ENCODE measurements at regions not wholly inside any gene's neighbourhood (a gene's known extent, or its start where the extent isn't known, plus 50 kb on each side); places are given as distances from the start of the nearest gene placed in this dataset.

- Histone ChIP-seq H3K36me3 (replicated peaks in 1 of 2; ENCODE audit: control insufficient read depth in 1 of 2, insufficient read depth in 2 of 2, low read length in 2 of 2) (no peaks in the 10 kb centered on the region), H3K27ac (ENCODE audit: low read depth in 1 of 2, low read length in 2 of 2) (no peak overlapping the region), H3K4me1 (ENCODE audit: control insufficient read depth in 1 of 2, insufficient read depth in 2 of 2, low read length in 2 of 2) (no peaks in the 10 kb centered on the region), H4K20me1 (ENCODE audit: insufficient read depth, low read length) (no peaks in the 10 kb centered on the region), H3K79me2 (ENCODE audit: insufficient read depth, low read length) (no peaks in the 10 kb centered on the region), H3K4me2 (replicated peaks; ENCODE audit: extremely low read depth, low read length, poor library complexity, severe bottlenecking) (no peak overlapping the region), H3K4me3 (replicated peaks in 1 of 3; ENCODE audit: low read depth in 2 of 3, low read length in 3 of 3) (no peak overlapping the region), H3K9ac (ENCODE audit: insufficient read depth, low read length, poor library complexity, severe bottlenecking) (no peak overlapping the region), H3K9me3 (replicated peaks in 1 of 2; ENCODE audit: control insufficient read depth in 1 of 2, insufficient read depth in 1 of 2, low read length in 2 of 2) (peaks cover 0 to 4% of the 10 kb centered on the region in 2 donors), H3K27me3 (ENCODE audit: control insufficient read depth in 2 of 2, insufficient read depth in 2 of 2, low read length in 2 of 2) (no peaks in the 10 kb centered on the region), H2AFZ (ENCODE audit: insufficient read depth, low read depth, low read length, poor library complexity, severe bottlenecking) (no peak overlapping the region)
- no peaks in the 10 kb centered on the region for H3K36me3 Mint-ChIP-seq
- no peak for TF ChIP-seq CTCF (IDR thresholded peaks at IDR 0.05)
- no peak overlapping the region for H3K4me3 Mint-ChIP-seq
- no peak for DNase-seq
- no peak overlapping the region for H3K27ac Mint-ChIP-seq
- no peaks in the 10 kb centered on the region for H3K4me1 Mint-ChIP-seq
- WGBS (ENCODE audit: insufficient coverage) = no CpG with 5 or more reads among the region's 5 CpGs
- H3K27me3 Mint-ChIP-seq (ENCODE audit: low read depth in 3 of 3) = no peaks in the 10 kb centered on the region
- intact Hi-C loops (cut with micrococcal nuclease) = no loop called here
- H3K9me3 Mint-ChIP-seq = peaks cover 0 to 11% (median 2%) of the 10 kb centered on the region in 7 donors
Measured at GRCh38 chr4:46444318-46445000, 54.5 kb upstream of the GABRA2 start.

GRCh38 chr4:46442963-46443362 is 53.0 kb upstream of the GABRA2 start:
- Mint-ChIP-seq H3K27ac (no peak overlapping the region), H3K4me1 (no peaks in the 10 kb centered on the region), H3K4me3 (no peak overlapping the region), H3K9me3 (peaks cover 0 to 8% (median 3%) of the 10 kb centered on the region in 7 donors), H3K27me3 (ENCODE audit: low read depth in 3 of 3) (no peaks in the 10 kb centered on the region), H3K36me3 (no peaks in the 10 kb centered on the region)
- H3K79me2 ChIP-seq (ENCODE audit: insufficient read depth, low read length) = no peaks in the 10 kb centered on the region
- no peaks in the 10 kb centered on the region for H3K27me3 ChIP-seq (ENCODE audit: control insufficient read depth in 2 of 2, insufficient read depth in 2 of 2, low read length in 2 of 2)
- no peak overlapping the region for H3K27ac ChIP-seq (ENCODE audit: low read depth in 1 of 2, low read length in 2 of 2)
- no peak overlapping the region for H2AFZ ChIP-seq (ENCODE audit: insufficient read depth, low read depth, low read length, poor library complexity, severe bottlenecking)
- 38% methylated on average over 1 of the region's 2 CpGs for WGBS (ENCODE audit: insufficient coverage)
- H3K9me3 ChIP-seq (replicated peaks in 1 of 2; ENCODE audit: control insufficient read depth in 1 of 2, insufficient read depth in 1 of 2, low read length in 2 of 2) = no peaks in the 10 kb centered on the region
- H3K4me1 ChIP-seq (ENCODE audit: control insufficient read depth in 1 of 2, insufficient read depth in 2 of 2, low read length in 2 of 2) = no peaks in the 10 kb centered on the region
- H3K4me2 ChIP-seq (replicated peaks; ENCODE audit: extremely low read depth, low read length, poor library complexity, severe bottlenecking) = no peak overlapping the region
- H4K20me1 ChIP-seq (ENCODE audit: insufficient read depth, low read length) = no peaks in the 10 kb centered on the region
- no peak for DNase-seq
- intact Hi-C loops (cut with micrococcal nuclease) = no loop called here
- no peak overlapping the region for H3K4me3 ChIP-seq (replicated peaks in 1 of 3; ENCODE audit: low read depth in 2 of 3, low read length in 3 of 3)
- no peak for TF ChIP-seq CTCF (IDR thresholded peaks at IDR 0.05)
- H3K9ac ChIP-seq (ENCODE audit: insufficient read depth, low read length, poor library complexity, severe bottlenecking) = no peak overlapping the region
- H3K36me3 ChIP-seq (replicated peaks in 1 of 2; ENCODE audit: control insufficient read depth in 1 of 2, insufficient read depth in 2 of 2, low read length in 2 of 2) = no peaks in the 10 kb centered on the region
